Dendritic cell treated with granulocyte-macrophage colony-stimulating factor and Interleukin-4, amounts not matched to agents 40 ng/mL and 50 ng/mL, for 4 days (primary cell): ENCODE measurements at regions not wholly inside any gene's neighbourhood (a gene's known extent, or its start where the extent isn't known, plus 50 kb on each side); places are given as distances from the start of the nearest gene placed in this dataset.

Experiments used
- H3K27ac Mint-ChIP-seq: one replicate; pipeline ENCODE4 v1.8.0; 2022; ENCODE audit warnings: mild to moderate bottlenecking, mixed read lengths
- H3K27me3 Mint-ChIP-seq: one replicate; pipeline ENCODE4 v1.8.0; 2022; ENCODE audit warnings: mild to moderate bottlenecking, mixed read lengths
- H3K36me3 Mint-ChIP-seq: one replicate; pipeline ENCODE4 v1.8.0; 2022; ENCODE audit warnings: low read depth, mixed read lengths
- H3K4me1 Mint-ChIP-seq: one replicate; pipeline ENCODE4 v1.8.0; 2022; ENCODE audit warnings: low read depth, mixed read lengths
- H3K4me3 Mint-ChIP-seq: one replicate; pipeline ENCODE4 v1.8.0; 2022; ENCODE audit warnings: mild to moderate bottlenecking, moderate library complexity, mixed read lengths
- H3K9me3 Mint-ChIP-seq: one replicate; pipeline ENCODE4 v1.8.0; 2022; ENCODE audit warnings: mixed read lengths
- intact Hi-C: fragments of 100-400 bp; cut with micrococcal nuclease; formaldehyde crosslinking; loops from one replicate; pipeline ENCODE4 v1.15.0; 2022

DNA sequence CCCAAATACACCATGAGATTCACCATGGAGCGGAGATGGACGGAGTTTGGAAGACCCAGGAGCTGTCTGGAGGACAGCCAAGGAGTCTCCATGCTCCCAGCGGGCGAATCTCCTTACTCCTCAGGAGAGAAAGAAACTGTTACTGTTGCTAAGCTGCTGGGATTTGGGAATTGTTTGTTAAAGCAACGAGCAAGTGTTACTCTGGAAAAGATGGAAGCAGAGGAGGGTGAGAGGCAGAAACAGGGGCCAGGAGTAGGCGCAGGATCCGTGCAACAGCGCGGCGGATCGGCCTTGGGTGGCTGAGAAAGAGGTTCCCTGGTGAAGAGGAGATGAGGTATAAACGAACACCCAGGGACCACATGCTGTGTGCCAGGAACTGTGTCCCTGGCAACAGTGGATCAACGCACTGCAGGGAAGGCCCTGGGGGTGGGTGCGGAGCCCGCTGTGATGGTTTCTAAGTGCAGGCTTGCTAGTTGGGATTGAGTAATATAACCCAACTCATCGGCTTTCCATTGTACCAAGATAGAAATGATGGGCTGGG lies 1436.4 kb downstream of the BRD1 start:
- intact Hi-C loops: no loop called here
- no peaks in the 10 kb centered on the region for H3K27me3 Mint-ChIP-seq
- H3K9me3 Mint-ChIP-seq: peaks cover under 1% of the 10 kb centered on the region
- no peak overlapping the region for H3K27ac Mint-ChIP-seq
- H3K36me3 Mint-ChIP-seq: no peaks in the 10 kb centered on the region
- H3K4me3 Mint-ChIP-seq: no peak overlapping the region
- no peaks in the 10 kb centered on the region for H3K4me1 Mint-ChIP-seq

- Mint-ChIP-seq H3K4me1 (no peaks in the 10 kb centered on the region), H3K36me3 (no peaks in the 10 kb centered on the region), H3K9me3 (peaks cover 13% of the 10 kb centered on the region), H3K27me3 (no peaks in the 10 kb centered on the region), H3K4me3 (no peak overlapping the region), H3K27ac (no peak overlapping the region)
- intact Hi-C loops: no loop called here
These were observed 1437.8 kb downstream of the BRD1 start for GRCh38 chr22:48389916-48390315.

- peaks cover 15% of the 10 kb centered on the region for H3K9me3 Mint-ChIP-seq
- H3K4me1 Mint-ChIP-seq: no peaks in the 10 kb centered on the region
- intact Hi-C loops: no loop called here
- no peak overlapping the region for H3K4me3 Mint-ChIP-seq
- H3K27ac Mint-ChIP-seq: no peak overlapping the region
- no peaks in the 10 kb centered on the region for H3K36me3 Mint-ChIP-seq
- no peaks in the 10 kb centered on the region for H3K27me3 Mint-ChIP-seq
These were observed 1445.5 kb downstream of the BRD1 start for GRCh38 chr22:48382197-48382596.

DNA sequence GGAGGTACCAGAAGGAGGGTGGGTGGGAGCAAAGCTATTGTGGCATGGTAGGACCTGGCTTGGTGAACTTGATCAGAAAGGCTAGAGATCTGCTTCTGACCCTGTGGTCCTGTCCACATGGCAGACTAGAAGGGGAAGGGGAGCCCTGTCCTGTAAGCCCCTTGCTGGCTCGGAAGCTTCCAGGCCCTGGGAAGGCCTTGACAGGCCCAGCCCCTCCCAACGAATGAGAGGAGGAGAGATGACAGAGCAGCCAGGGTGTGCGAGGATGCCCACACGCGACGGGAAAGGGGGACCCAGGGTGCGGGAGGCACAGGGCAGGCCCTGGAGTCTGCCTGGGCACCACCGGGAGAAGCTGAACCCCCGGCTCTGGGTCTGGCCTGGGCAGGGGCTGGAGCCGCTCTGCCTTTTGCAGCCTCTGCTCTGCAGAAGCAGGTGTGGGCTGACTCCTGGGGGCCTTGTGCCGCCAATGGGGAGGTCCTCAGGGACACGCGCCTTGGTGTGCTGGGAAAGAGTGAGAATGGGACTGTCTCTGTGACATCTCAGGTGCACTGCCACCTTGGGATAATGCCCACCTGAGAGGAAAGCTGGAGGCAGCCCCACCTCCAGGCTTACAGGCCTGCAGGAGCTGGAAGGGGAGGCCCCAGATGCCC lies 1447.5 kb downstream of the BRD1 start:
- intact Hi-C loops: no loop called here
- Mint-ChIP-seq H3K4me1 (no peaks in the 10 kb centered on the region), H3K27me3 (peaks cover 3% of the 10 kb centered on the region), H3K9me3 (peaks cover 4% of the 10 kb centered on the region), H3K4me3 (no peak overlapping the region), H3K27ac (no peak overlapping the region), H3K36me3 (no peaks in the 10 kb centered on the region)

GRCh38 chr22:48379371-48379770 lies 1448.3 kb downstream of the BRD1 start:
- H3K4me3 Mint-ChIP-seq: no peak overlapping the region
- peaks cover 3% of the 10 kb centered on the region for H3K27me3 Mint-ChIP-seq
- H3K27ac Mint-ChIP-seq: no peak overlapping the region
- intact Hi-C loops: no loop called here
- no peaks in the 10 kb centered on the region for H3K9me3 Mint-ChIP-seq
- H3K36me3 Mint-ChIP-seq: no peaks in the 10 kb centered on the region
- no peaks in the 10 kb centered on the region for H3K4me1 Mint-ChIP-seq

- Mint-ChIP-seq H3K4me3 (no peak overlapping the region), H3K27ac (no peak overlapping the region), H3K36me3 (no peaks in the 10 kb centered on the region), H3K4me1 (no peaks in the 10 kb centered on the region), H3K27me3 (peaks cover 3% of the 10 kb centered on the region), H3K9me3 (no peaks in the 10 kb centered on the region)
- intact Hi-C loops: no loop called here
These were observed 1449.0 kb downstream of the BRD1 start for GRCh38 chr22:48378673-48379072.

GRCh38 chr22:48376936-48377712 lies 1450.5 kb downstream of the BRD1 start:
- no peaks in the 10 kb centered on the region for H3K36me3 Mint-ChIP-seq
- H3K4me3 Mint-ChIP-seq: no peak overlapping the region
- intact Hi-C loops: no loop called here
- no peaks in the 10 kb centered on the region for H3K4me1 Mint-ChIP-seq
- H3K27ac Mint-ChIP-seq: no peak overlapping the region
- peaks cover 3% of the 10 kb centered on the region for H3K27me3 Mint-ChIP-seq
- H3K9me3 Mint-ChIP-seq: no peaks in the 10 kb centered on the region

DNA sequence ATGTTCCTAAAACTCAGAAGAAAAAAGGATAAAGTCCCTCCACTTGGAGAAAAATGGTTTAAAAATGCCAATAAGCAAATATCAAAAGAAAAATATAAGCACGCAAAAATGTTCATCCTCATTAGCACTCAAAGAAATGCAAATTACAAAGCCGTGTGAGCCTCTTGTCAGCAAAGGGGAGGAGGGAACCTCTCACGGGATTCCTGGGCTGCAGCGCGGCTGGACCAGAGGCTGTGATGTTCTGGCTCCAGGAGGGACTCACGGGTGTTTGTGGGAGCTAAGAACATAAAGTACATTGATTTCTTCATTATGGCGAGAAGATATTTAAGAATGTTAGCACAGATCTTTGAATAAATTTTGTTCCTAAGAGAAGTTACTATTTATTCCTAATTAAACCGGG lies 1451.2 kb downstream of the BRD1 start:
- intact Hi-C loops: no loop called here
- H3K27ac Mint-ChIP-seq: no peak overlapping the region
- H3K4me3 Mint-ChIP-seq: no peak overlapping the region
- no peaks in the 10 kb centered on the region for H3K36me3 Mint-ChIP-seq
- no peaks in the 10 kb centered on the region for H3K9me3 Mint-ChIP-seq
- H3K4me1 Mint-ChIP-seq: no peaks in the 10 kb centered on the region
- peaks cover 3% of the 10 kb centered on the region for H3K27me3 Mint-ChIP-seq

GRCh38 chr22:48373626-48374173 lies 1454.0 kb downstream of the BRD1 start:
- Mint-ChIP-seq H3K36me3 (no peaks in the 10 kb centered on the region), H3K4me3 (no peak overlapping the region), H3K9me3 (no peaks in the 10 kb centered on the region), H3K27ac (no peak overlapping the region), H3K4me1 (no peaks in the 10 kb centered on the region), H3K27me3 (peaks cover 6% of the 10 kb centered on the region)
- intact Hi-C loops: no loop called here

DNA sequence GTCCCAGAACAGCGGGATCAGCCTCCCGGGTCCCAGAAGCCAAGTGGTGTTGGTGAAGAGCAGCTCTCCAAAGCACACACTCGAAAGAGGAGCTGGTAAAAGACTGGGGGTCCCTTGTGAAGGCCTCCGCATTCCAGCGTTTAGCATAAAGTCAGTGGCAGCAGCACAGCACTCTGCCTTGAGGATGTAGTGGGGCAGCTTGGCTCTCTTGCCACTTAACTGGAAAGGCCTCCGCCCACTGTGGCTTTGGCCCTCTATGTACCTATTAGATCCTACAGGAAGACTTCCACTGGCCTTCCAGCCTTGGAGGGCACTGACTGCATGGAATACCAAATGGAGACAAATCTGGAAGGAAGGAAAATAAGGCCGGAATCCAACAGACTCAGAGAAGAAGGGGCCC lies 1455.3 kb downstream of the BRD1 start:
- H3K9me3 Mint-ChIP-seq: no peaks in the 10 kb centered on the region
- intact Hi-C loops: no loop called here
- peaks cover 6% of the 10 kb centered on the region for H3K27me3 Mint-ChIP-seq
- H3K36me3 Mint-ChIP-seq: no peaks in the 10 kb centered on the region
- H3K4me3 Mint-ChIP-seq: no peak overlapping the region
- H3K27ac Mint-ChIP-seq: no peak overlapping the region
- H3K4me1 Mint-ChIP-seq: no peaks in the 10 kb centered on the region

DNA sequence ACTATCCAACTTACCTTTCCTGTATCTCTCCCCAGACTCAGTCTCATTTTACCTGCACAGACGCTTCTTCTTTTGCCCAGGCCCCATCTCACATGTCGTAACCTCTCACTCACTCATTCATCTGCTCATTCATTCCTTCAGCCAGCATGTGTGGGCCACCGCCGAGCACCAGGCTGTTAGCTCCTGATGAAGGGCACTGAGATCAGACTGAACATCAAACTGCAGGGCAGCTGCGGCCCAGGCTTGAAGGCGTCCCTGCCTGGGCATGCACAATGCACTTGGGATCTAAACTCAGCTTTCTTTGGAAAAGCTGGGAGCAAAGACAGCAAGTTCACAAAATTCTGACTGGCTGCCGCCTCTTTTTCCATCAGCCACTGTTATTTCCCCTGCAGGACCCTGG lies 1456.3 kb downstream of the BRD1 start:
- no peak overlapping the region for H3K4me3 Mint-ChIP-seq
- no peaks in the 10 kb centered on the region for H3K36me3 Mint-ChIP-seq
- no peaks in the 10 kb centered on the region for H3K4me1 Mint-ChIP-seq
- no peak overlapping the region for H3K27ac Mint-ChIP-seq
- no peaks in the 10 kb centered on the region for H3K9me3 Mint-ChIP-seq
- H3K27me3 Mint-ChIP-seq: peaks cover 4% of the 10 kb centered on the region
- intact Hi-C loops: no loop called here

GRCh38 chr22:48370508-48371325 lies 1457.0 kb downstream of the BRD1 start:
- Mint-ChIP-seq H3K36me3 (no peaks in the 10 kb centered on the region), H3K9me3 (no peaks in the 10 kb centered on the region), H3K4me1 (no peaks in the 10 kb centered on the region), H3K27me3 (peaks cover 2% of the 10 kb centered on the region), H3K27ac (no peak overlapping the region), H3K4me3 (no peak overlapping the region)
- intact Hi-C loops: no loop called here

- Mint-ChIP-seq H3K4me1 (no peaks in the 10 kb centered on the region), H3K9me3 (no peaks in the 10 kb centered on the region), H3K27me3 (peaks cover 2% of the 10 kb centered on the region), H3K4me3 (no peak overlapping the region), H3K27ac (no peak overlapping the region), H3K36me3 (no peaks in the 10 kb centered on the region)
- intact Hi-C loops: no loop called here
These were observed 1457.7 kb downstream of the BRD1 start for GRCh38 chr22:48369789-48370507.
